Tibial nerve (tissue), 4 donors: ENCODE measurements at regions not wholly inside any gene's neighbourhood (a gene's known extent, or its start where the extent isn't known, plus 50 kb on each side); places are given as distances from the start of the nearest gene placed in this dataset.

Source experiments
- DNase-seq, 2 donors: peaks; one replicate each; pipeline ENCODE4 v3.0.0-alpha.2; 2019; ENCODE audit warnings: low spot score in 2 of 2
- H3K27ac ChIP-seq, 4 donors: fragments of 200-600 bp; sonication (generic) in 3 of 4; one replicate each; pipeline ENCODE4 v1.5.1; 2017 to 2019; ENCODE audit warnings: mild to moderate bottlenecking in 1 of 4
- H3K27me3 ChIP-seq, 2 donors: fragments of 200-600 bp; sonication (generic) in 1 of 2; one replicate each; pipeline versions ENCODE4 v1.5.1 to v1.6.0; 2017 to 2019
- H3K36me3 ChIP-seq, 3 donors: fragments of 200-600 bp; sonication (generic); one replicate each; pipeline ENCODE4 v1.5.1; 2018 to 2019
- H3K4me1 ChIP-seq, 4 donors: fragments of 200-600 bp; sonication (generic) in 3 of 4; one replicate each; pipeline ENCODE4 v1.5.1; 2017 to 2019
- H3K4me3 ChIP-seq, 4 donors: fragments of 200-600 bp; sonication (generic) in 3 of 4; one replicate each; pipeline ENCODE4 v1.5.1; 2017 to 2019; ENCODE audit warnings: mild to moderate bottlenecking in 1 of 4, moderate library complexity in 1 of 4
- H3K9me3 ChIP-seq, 4 donors: fragments of 200-600 bp; sonication (generic) in 3 of 4; one replicate each; pipeline ENCODE4 v1.5.1; 2017 to 2019
- CTCF ChIP-seq, 5 experiments: fragments of 200-600 bp in 3 of 5; fragments of 450-650 bp in 2 of 5; sonication (generic) in 3 of 5; IDR thresholded peaks; one replicate each; pipeline ENCODE4 v1.5.1; 2016 to 2019; ENCODE audit warnings: antibody characterized with exemption in 5 of 5, mild to moderate bottlenecking in 3 of 5, moderate library complexity in 2 of 5
- EP300 ChIP-seq, 2 donors: sonication (generic); formaldehyde crosslinking; IDR thresholded peaks; one replicate each; pipeline ENCODE4 v1.6.1; 2017; ENCODE audit warnings: antibody characterized with exemption in 2 of 2, mild to moderate bottlenecking in 1 of 2
- POLR2A ChIP-seq, 2 donors: fragments of 450-650 bp; IDR thresholded peaks; one replicate each; pipeline ENCODE4 v1.6.1; 2017; ENCODE audit warnings: antibody characterized with exemption in 2 of 2, mild to moderate bottlenecking in 2 of 2, moderate library complexity in 2 of 2
- WGBS, 2 donors: methylation state at CpG; one replicate each; pipeline ENCODE4 v1.1.5; 2018; 5-methylcytosine and 5-hydroxymethylcytosine counted together

DNA sequence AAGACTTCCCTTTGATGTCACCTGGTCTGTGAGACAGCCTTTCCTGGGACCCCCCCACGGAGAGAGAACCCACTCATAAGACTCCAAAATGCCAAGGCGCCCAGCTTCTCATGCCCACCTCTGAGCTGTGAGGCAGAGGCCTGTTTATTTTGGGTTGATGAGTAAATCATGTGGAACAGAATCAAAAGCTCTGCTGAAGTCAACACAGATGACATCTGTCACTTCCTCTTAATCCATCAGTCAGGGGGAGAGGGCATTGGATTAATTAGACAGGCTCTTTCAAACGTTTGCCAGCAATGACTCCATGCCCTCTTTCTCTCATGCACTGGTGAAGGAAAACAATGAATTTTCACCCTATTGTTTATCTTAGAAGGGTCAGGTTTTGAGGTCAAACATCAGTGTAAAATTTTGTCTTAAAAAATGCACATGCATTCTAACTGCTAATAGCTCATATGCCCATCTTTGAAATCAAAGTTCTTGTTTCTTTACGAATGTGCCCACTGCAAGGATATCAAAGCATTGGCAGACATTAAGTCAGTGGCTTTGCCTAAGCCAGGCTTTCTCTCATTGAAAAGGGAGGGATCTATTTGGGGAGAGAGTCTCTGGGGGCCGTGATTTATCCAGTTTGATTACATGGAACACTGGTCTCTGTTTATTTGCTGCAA, 184.1 kb downstream of the ACKR3 start:
- TF ChIP-seq EP300 (IDR thresholded peaks at IDR 0.05) (no peak), POLR2A (IDR thresholded peaks at IDR 0.05) (no peak), CTCF (IDR thresholded peaks at IDR 0.05) (no peak)
- Histone ChIP-seq H3K4me3 (no peak overlapping the region), H3K4me1 (peaks cover 0 to 16% (median 0%) of the 10 kb centered on the region in 4 donors), H3K27me3 (no peaks in the 10 kb centered on the region), H3K27ac (no peak overlapping the region), H3K9me3 (no peaks in the 10 kb centered on the region), H3K36me3 (no peaks in the 10 kb centered on the region)
- 58 to 70% methylated on average over 5 of the region's 5 CpGs for WGBS, 2 donors
- no peak for DNase-seq

DNA sequence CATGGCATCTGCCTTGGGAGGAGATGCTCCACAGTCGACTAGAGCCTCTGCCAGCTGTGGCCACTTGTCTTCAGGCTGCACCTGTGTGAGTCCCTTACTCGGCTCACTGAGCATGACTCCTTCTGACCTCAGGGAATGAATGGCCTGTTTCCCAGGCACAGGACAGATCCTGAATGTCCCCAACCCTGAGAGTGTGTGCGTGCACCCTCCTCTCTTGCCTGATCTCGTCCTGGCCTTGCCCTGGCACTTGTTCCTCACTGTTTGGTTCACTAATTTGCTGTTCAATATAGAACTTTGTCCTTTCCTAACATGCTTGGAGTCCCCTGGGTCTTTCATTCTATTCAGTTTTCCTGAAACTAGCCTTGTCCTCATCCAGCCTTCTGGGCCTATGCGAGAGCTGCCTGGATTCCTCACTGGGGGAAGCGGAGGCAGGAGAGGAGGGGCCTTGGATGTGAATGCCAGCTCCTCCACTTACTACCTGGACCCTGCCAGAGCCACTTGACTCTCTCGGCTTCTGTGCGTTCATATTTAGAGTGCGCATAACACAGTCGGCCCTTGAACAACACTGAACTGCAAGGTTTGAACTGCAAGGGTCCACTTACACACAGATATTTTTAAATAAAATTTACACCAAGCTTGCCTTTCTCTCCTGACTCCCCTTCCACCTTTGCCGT, 184.8 kb downstream of the ACKR3 start:
- 89 to 91% methylated on average over 11 of the region's 11 CpGs for WGBS, 2 donors
- Histone ChIP-seq H3K4me1 (peaks cover 0 to 10% (median 0%) of the 10 kb centered on the region in 4 donors), H3K27me3 (no peaks in the 10 kb centered on the region), H3K36me3 (no peaks in the 10 kb centered on the region), H3K9me3 (no peaks in the 10 kb centered on the region), H3K4me3 (no peak overlapping the region), H3K27ac (no peak overlapping the region)
- no peak for TF ChIP-seq EP300 (IDR thresholded peaks at IDR 0.05)
- TF ChIP-seq CTCF (IDR thresholded peaks at IDR 0.05), result no peak
- no peak for TF ChIP-seq POLR2A (IDR thresholded peaks at IDR 0.05)
- DNase-seq, result no peak

GRCh38 chr2:236755278-236755840, 185.7 kb downstream of the ACKR3 start:
- TF ChIP-seq EP300 (IDR thresholded peaks at IDR 0.05), result no peak
- no peak for TF ChIP-seq CTCF (IDR thresholded peaks at IDR 0.05)
- TF ChIP-seq POLR2A (IDR thresholded peaks at IDR 0.05), result no peak
- no peaks in the 10 kb centered on the region for H3K36me3 ChIP-seq
- WGBS, 2 donors, result 93 to 95% methylated on average over 5 of the region's 5 CpGs

DNA sequence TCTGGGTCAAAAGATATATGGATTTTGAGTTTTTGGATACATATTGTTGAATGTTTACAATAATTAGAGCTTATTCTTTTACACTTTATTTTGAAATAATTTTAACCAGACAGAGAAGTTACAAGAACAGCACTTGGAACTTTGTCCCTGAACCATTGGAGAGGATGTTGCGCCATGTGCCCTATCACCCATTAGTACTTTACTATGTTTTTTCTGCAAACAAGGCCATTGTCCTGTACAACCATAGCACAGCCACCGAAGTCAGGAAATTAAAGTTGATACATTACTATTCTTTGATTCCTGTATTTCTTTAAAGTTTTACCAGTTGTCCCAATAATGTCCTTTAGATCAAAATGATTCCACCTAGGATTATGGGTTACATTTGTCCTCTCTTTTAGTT, 188.8 kb downstream of the ACKR3 start:
- no peaks in the 10 kb centered on the region for H3K27me3 ChIP-seq
- TF ChIP-seq POLR2A (IDR thresholded peaks at IDR 0.05) (no peak), EP300 (IDR thresholded peaks at IDR 0.05) (no peak), CTCF (IDR thresholded peaks at IDR 0.05) (no peak)
- H3K4me3 ChIP-seq, result no peak overlapping the region
- H3K27ac ChIP-seq, result no peak overlapping the region
- H3K36me3 ChIP-seq, result no peaks in the 10 kb centered on the region
- no peak for DNase-seq
- H3K4me1 ChIP-seq, result peaks cover 0 to 6% (median 0%) of the 10 kb centered on the region in 4 donors
- no peaks in the 10 kb centered on the region for H3K9me3 ChIP-seq
- 91 to 92% methylated on average over 2 of the region's 2 CpGs for WGBS, 2 donors

More at GRCh38 chr2:236755278-236755840, 185.7 kb downstream of the ACKR3 start:
- Histone ChIP-seq H3K27ac (no peak overlapping the region), H3K4me3 (no peak overlapping the region), H3K9me3 (no peaks in the 10 kb centered on the region), H3K27me3 (no peaks in the 10 kb centered on the region), H3K4me1 (peaks cover 0 to 6% (median 0%) of the 10 kb centered on the region in 4 donors)
- no peak for DNase-seq

GRCh38 chr2:236760246-236760645, 190.6 kb downstream of the ACKR3 start:
- Histone ChIP-seq H3K4me1 (no peaks in the 10 kb centered on the region), H3K36me3 (no peaks in the 10 kb centered on the region), H3K9me3 (no peaks in the 10 kb centered on the region), H3K27me3 (no peaks in the 10 kb centered on the region), H3K27ac (no peak overlapping the region), H3K4me3 (no peak overlapping the region)
- TF ChIP-seq CTCF (IDR thresholded peaks at IDR 0.05), result no peak
- no peak for TF ChIP-seq POLR2A (IDR thresholded peaks at IDR 0.05)
- no peak for TF ChIP-seq EP300 (IDR thresholded peaks at IDR 0.05)
- no peak for DNase-seq
